WERI-Rb-1 (cell line): ENCODE measurements at regions not wholly inside any gene's neighbourhood (a gene's known extent, or its start where the extent isn't known, plus 50 kb on each side); places are given as distances from the start of the nearest gene placed in this dataset.

Experiments used
- DNase-seq: peaks from one replicate; pipeline ENCODE4 v3.0.0-alpha.2; 2020
- H3K27ac ChIP-seq: fragments of 250-450 bp; sonication (Bioruptor Pico); 2 replicates; pipeline ENCODE4 v1.5.1; 2020; ENCODE audit warnings: mild to moderate bottlenecking, moderate library complexity
- H3K27me3 ChIP-seq: fragments of 250-450 bp; sonication (Bioruptor Pico); 2 replicates; pipeline ENCODE4 v1.5.1; 2021; ENCODE audit warnings: mild to moderate bottlenecking, low read depth, moderate library complexity; ENCODE audit not compliant: insufficient read depth, severe bottlenecking
- H3K36me3 ChIP-seq: fragments of 250-450 bp; sonication (Bioruptor Pico); 2 replicates; pipeline ENCODE4 v1.5.1; 2020; ENCODE audit warnings: mild to moderate bottlenecking, moderate library complexity
- H3K4me3 ChIP-seq: 2 replicates; pipeline ENCODE4 v1.5.1; 2011; ENCODE audit warnings: low read depth, mild to moderate bottlenecking, control low read depth, low read length
- H3K9me3 ChIP-seq: fragments of 250-450 bp; sonication (Bioruptor Pico); 2 replicates; pipeline ENCODE4 v1.5.1; 2021; ENCODE audit warnings: mild to moderate bottlenecking, moderate library complexity; ENCODE audit not compliant: severe bottlenecking
- TF ChIP-seq, protein P1 (sequence below): IDR thresholded peaks from 2 replicates; pipeline ENCODE4 v1.5.1; 2011; ENCODE audit warnings: low read depth, mild to moderate bottlenecking, control low read depth, inconsistent platforms, low read length

DNA sequence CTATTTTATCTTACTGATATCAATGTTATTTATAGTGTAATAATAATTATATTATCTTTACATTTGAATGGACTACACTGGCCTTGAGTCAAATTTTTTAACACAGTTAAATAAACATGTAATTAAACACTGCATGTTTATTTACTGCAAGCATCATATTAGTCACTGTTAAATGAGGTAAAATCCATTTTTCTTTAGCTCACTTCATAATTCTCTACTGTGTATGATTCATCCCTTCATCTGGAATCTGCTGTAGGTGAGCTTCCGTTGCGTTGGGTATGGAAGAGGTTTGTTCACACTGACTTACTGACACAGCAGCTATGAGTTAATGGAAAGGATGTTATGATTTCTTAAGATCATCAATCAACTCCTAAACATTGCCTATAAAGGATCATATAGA is 572.3 kb downstream of the PCDH11X start:
- Histone ChIP-seq H3K4me3 (no peak overlapping the region), H3K36me3 (no peaks in the 10 kb centered on the region), H3K9me3 (no peaks in the 10 kb centered on the region), H3K27ac (no peak overlapping the region), H3K27me3 (peaks cover 4% of the 10 kb centered on the region)
- DNase-seq = no peak
- TF ChIP-seq, protein P1, sequence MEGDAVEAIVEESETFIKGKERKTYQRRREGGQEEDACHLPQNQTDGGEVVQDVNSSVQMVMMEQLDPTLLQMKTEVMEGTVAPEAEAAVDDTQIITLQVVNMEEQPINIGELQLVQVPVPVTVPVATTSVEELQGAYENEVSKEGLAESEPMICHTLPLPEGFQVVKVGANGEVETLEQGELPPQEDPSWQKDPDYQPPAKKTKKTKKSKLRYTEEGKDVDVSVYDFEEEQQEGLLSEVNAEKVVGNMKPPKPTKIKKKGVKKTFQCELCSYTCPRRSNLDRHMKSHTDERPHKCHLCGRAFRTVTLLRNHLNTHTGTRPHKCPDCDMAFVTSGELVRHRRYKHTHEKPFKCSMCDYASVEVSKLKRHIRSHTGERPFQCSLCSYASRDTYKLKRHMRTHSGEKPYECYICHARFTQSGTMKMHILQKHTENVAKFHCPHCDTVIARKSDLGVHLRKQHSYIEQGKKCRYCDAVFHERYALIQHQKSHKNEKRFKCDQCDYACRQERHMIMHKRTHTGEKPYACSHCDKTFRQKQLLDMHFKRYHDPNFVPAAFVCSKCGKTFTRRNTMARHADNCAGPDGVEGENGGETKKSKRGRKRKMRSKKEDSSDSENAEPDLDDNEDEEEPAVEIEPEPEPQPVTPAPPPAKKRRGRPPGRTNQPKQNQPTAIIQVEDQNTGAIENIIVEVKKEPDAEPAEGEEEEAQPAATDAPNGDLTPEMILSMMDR = no peak
